Skeletal muscle satellite cell (primary cell): ENCODE measurements at regions not wholly inside any gene's neighbourhood (a gene's known extent, or its start where the extent isn't known, plus 50 kb on each side); places are given as distances from the start of the nearest gene placed in this dataset.

Experiments
- H3K27me3 ChIP-seq: 2 replicates; pipeline ENCODE4 v1.7.0; 2013; ENCODE audit warnings: low read length; ENCODE audit not compliant: control insufficient read depth, insufficient read depth
- H3K36me3 ChIP-seq: 2 replicates; pipeline ENCODE4 v1.7.0; 2013; ENCODE audit warnings: mild to moderate bottlenecking, control low read depth, low read length; ENCODE audit not compliant: insufficient read depth
- H3K4me1 ChIP-seq: 2 replicates; pipeline ENCODE4 v1.7.0; 2013; ENCODE audit warnings: low read length; ENCODE audit not compliant: control insufficient read depth, insufficient read depth
- H3K4me2 ChIP-seq: 2 replicates; pipeline ENCODE4 v1.7.0; 2013; ENCODE audit warnings: mild to moderate bottlenecking, low read length
- H3K4me3 ChIP-seq: 2 replicates; pipeline ENCODE4 v1.7.0; 2013; ENCODE audit warnings: low read length
- H3K9ac ChIP-seq: 2 replicates; pipeline ENCODE4 v1.7.0; 2013; ENCODE audit warnings: mild to moderate bottlenecking, low read depth, low read length, moderate library complexity
- H3K9me3 ChIP-seq: replicated peaks from 2 replicates; pipeline ENCODE4 v1.7.0; 2013; ENCODE audit warnings: mild to moderate bottlenecking, control low read depth, low read length

- no peaks in the 10 kb centered on the region for H3K36me3 ChIP-seq
- no peaks in the 10 kb centered on the region for H3K9me3 ChIP-seq
- no peaks in the 10 kb centered on the region for H3K4me1 ChIP-seq
- H3K4me2 ChIP-seq: no peak overlapping the region
- no peaks in the 10 kb centered on the region for H3K27me3 ChIP-seq
- H3K9ac ChIP-seq: no peak overlapping the region
- no peak overlapping the region for H3K4me3 ChIP-seq
These were observed 151.8 kb upstream of the VLDLR start for GRCh38 chr9:2469681-2470221.

- Histone ChIP-seq H3K4me3 (no peak overlapping the region), H3K9ac (no peak overlapping the region), H3K4me2 (no peak overlapping the region), H3K27me3 (no peaks in the 10 kb centered on the region), H3K4me1 (peaks cover 12% of the 10 kb centered on the region), H3K9me3 (no peaks in the 10 kb centered on the region), H3K36me3 (no peaks in the 10 kb centered on the region)
These were observed 147.9 kb upstream of the VLDLR start for GRCh38 chr9:2473681-2474080.

- peak overlapping the region; percentile 46 for H3K4me2 ChIP-seq
- H3K36me3 ChIP-seq: no peaks in the 10 kb centered on the region
- no peaks in the 10 kb centered on the region for H3K27me3 ChIP-seq
- H3K9ac ChIP-seq: no peak overlapping the region
- no peak overlapping the region for H3K4me3 ChIP-seq
- no peaks in the 10 kb centered on the region for H3K9me3 ChIP-seq
- peaks cover 15% of the 10 kb centered on the region for H3K4me1 ChIP-seq
These were observed 143.8 kb upstream of the VLDLR start for GRCh38 chr9:2477755-2478154.

- no peaks in the 10 kb centered on the region for H3K36me3 ChIP-seq
- H3K9ac ChIP-seq: no peak overlapping the region
- H3K4me3 ChIP-seq: no peak overlapping the region
- H3K9me3 ChIP-seq: no peaks in the 10 kb centered on the region
- H3K4me2 ChIP-seq: no peak overlapping the region
- peaks cover 15% of the 10 kb centered on the region for H3K4me1 ChIP-seq
- no peaks in the 10 kb centered on the region for H3K27me3 ChIP-seq
These were observed 143.2 kb upstream of the VLDLR start for GRCh38 chr9:2478421-2478820.

GRCh38 chr9:2479056-2479565, 142.5 kb upstream of the VLDLR start:
- Histone ChIP-seq H3K4me1 (peaks cover 15% of the 10 kb centered on the region), H3K36me3 (no peaks in the 10 kb centered on the region), H3K27me3 (no peaks in the 10 kb centered on the region), H3K4me2 (no peak overlapping the region), H3K9ac (no peak overlapping the region), H3K4me3 (no peak overlapping the region), H3K9me3 (no peaks in the 10 kb centered on the region)

- H3K9me3 ChIP-seq: no peaks in the 10 kb centered on the region
- H3K36me3 ChIP-seq: no peaks in the 10 kb centered on the region
- peaks cover 15% of the 10 kb centered on the region for H3K4me1 ChIP-seq
- no peak overlapping the region for H3K4me3 ChIP-seq
- no peaks in the 10 kb centered on the region for H3K27me3 ChIP-seq
- H3K9ac ChIP-seq: no peak overlapping the region
- H3K4me2 ChIP-seq: no peak overlapping the region
These were observed 141.2 kb upstream of the VLDLR start for GRCh38 chr9:2480255-2480837.

GRCh38 chr9:2481216-2481615, 140.4 kb upstream of the VLDLR start:
- H3K36me3 ChIP-seq: no peaks in the 10 kb centered on the region
- H3K9me3 ChIP-seq: no peaks in the 10 kb centered on the region
- no peak overlapping the region for H3K9ac ChIP-seq
- no peaks in the 10 kb centered on the region for H3K27me3 ChIP-seq
- H3K4me1 ChIP-seq: peaks cover 15% of the 10 kb centered on the region
- H3K4me2 ChIP-seq: no peak overlapping the region
- H3K4me3 ChIP-seq: no peak overlapping the region

GRCh38 chr9:2486988-2487387, 134.6 kb upstream of the VLDLR start:
- Histone ChIP-seq H3K4me2 (no peak overlapping the region), H3K4me1 (no peaks in the 10 kb centered on the region), H3K4me3 (no peak overlapping the region), H3K9me3 (no peaks in the 10 kb centered on the region), H3K27me3 (no peaks in the 10 kb centered on the region), H3K9ac (no peak overlapping the region), H3K36me3 (no peaks in the 10 kb centered on the region)

- H3K9ac ChIP-seq: no peak overlapping the region
- H3K4me1 ChIP-seq: no peaks in the 10 kb centered on the region
- H3K27me3 ChIP-seq: no peaks in the 10 kb centered on the region
These were observed 131.7 kb upstream of the VLDLR start for GRCh38 chr9:2489838-2490314.

GRCh38 chr9:2492161-2492560, 129.4 kb upstream of the VLDLR start:
- Histone ChIP-seq H3K4me2 (no peak overlapping the region), H3K36me3 (no peaks in the 10 kb centered on the region), H3K9me3 (no peaks in the 10 kb centered on the region)

More at GRCh38 chr9:2489838-2490314, 131.7 kb upstream of the VLDLR start:
- Histone ChIP-seq H3K4me3 (no peak overlapping the region), H3K36me3 (no peaks in the 10 kb centered on the region), H3K4me2 (no peak overlapping the region), H3K9me3 (no peaks in the 10 kb centered on the region)

GRCh38 chr9:2493109-2493508, 128.5 kb upstream of the VLDLR start:
- H3K27me3 ChIP-seq: no peaks in the 10 kb centered on the region
- H3K36me3 ChIP-seq: no peaks in the 10 kb centered on the region
- H3K4me2 ChIP-seq: no peak overlapping the region
- no peaks in the 10 kb centered on the region for H3K4me1 ChIP-seq
- no peak overlapping the region for H3K9ac ChIP-seq
- H3K4me3 ChIP-seq: no peak overlapping the region
- no peaks in the 10 kb centered on the region for H3K9me3 ChIP-seq

More at GRCh38 chr9:2492161-2492560, 129.4 kb upstream of the VLDLR start:
- Histone ChIP-seq H3K4me1 (no peaks in the 10 kb centered on the region), H3K9ac (no peak overlapping the region), H3K27me3 (no peaks in the 10 kb centered on the region), H3K4me3 (no peak overlapping the region)

- Histone ChIP-seq H3K9me3 (no peaks in the 10 kb centered on the region), H3K9ac (no peak overlapping the region), H3K36me3 (no peaks in the 10 kb centered on the region), H3K27me3 (no peaks in the 10 kb centered on the region), H3K4me2 (no peak overlapping the region), H3K4me3 (no peak overlapping the region), H3K4me1 (no peaks in the 10 kb centered on the region)
These were observed 128.1 kb upstream of the VLDLR start for GRCh38 chr9:2493529-2493928.
